HepG2 (cell line): ENCODE measurements at regions not wholly inside any gene's neighbourhood (a gene's known extent, or its start where the extent isn't known, plus 50 kb on each side); places are given as distances from the start of the nearest gene placed in this dataset.

Source experiments
- ATAC-seq: fragments of 200-7000 bp; cut with Tn5 transposase; 3 replicates; pipeline ENCODE4 v1.9.1; 2020; ENCODE audit warnings: mild to moderate bottlenecking, moderate library complexity
- BruUV-seq: library from RNA; stranded (reverse); fragments of 400-500 nt; replicated peaks from 2 replicates; lab custom pipeline; 2021; lab: Mats Ljungman, UMichigan
- CTCF ChIA-PET: fragments of 300-600 bp; formaldehyde crosslinking; extraction: SDS; loops from one replicate; lab custom pipeline; 2021; ENCODE audit warnings: low total read pairs, inconsistent platforms, low intra/inter-chr PET ratio; lab: Yijun Ruan, JAX
- POLR2A ChIA-PET: fragments of 350-600 bp; sonication (Branson Sonifier 250); formaldehyde crosslinking; loops from one replicate; lab custom pipeline; 2020; ENCODE audit warnings: antibody characterized with exemption, inconsistent platforms; lab: Yijun Ruan, JAX
- DNase-seq: peaks from one replicate; pipeline ENCODE4 v3.0.0-alpha.2; 2015; ENCODE audit warnings: low spot score
- FAIRE-seq: peaks from 3 replicates; lab custom pipeline; 2011; peaks lifted over from hg19 to GRCh38; lab: Jason Lieb, UNC
- H2AFZ ChIP-seq: one replicate; pipeline ENCODE4 v1.6.1; 2011; ENCODE audit warnings: low read length, inconsistent platforms
- H3K27ac ChIP-seq: fragments of 300-600 bp; 3 replicates; pipeline ENCODE4 v1.8.0; 2011; ENCODE audit warnings: mixed run types, mild to moderate bottlenecking, mixed read lengths, low read length, inconsistent platforms; ENCODE audit not compliant: insufficient read depth; ENCODE audit errors: extremely low read length
- H3K27me3 ChIP-seq, 2 experiments: fragments of 200-600 bp in 1 of 2; 2 replicates in 1 of 2; 3 replicates in 1 of 2; pipeline versions ENCODE4 v1.6.0 to v1.8.0; 2011; ENCODE audit warnings: low read length in 2 of 2, mild to moderate bottlenecking in 2 of 2, moderate library complexity in 2 of 2, inconsistent platforms in 1 of 2; ENCODE audit not compliant: insufficient read depth in 2 of 2, control insufficient read depth in 1 of 2
- H3K36me3 ChIP-seq, 2 experiments: fragments of 200-600 bp in 1 of 2; replicated peaks in 1 of 2; 2 replicates in 1 of 2; 3 replicates in 1 of 2; pipeline versions ENCODE4 v1.5.1 to v1.8.0; 2011; ENCODE audit warnings: low read length in 2 of 2, inconsistent platforms in 1 of 2; ENCODE audit not compliant: insufficient read depth in 2 of 2, control insufficient read depth in 1 of 2
- H3K4me1 ChIP-seq: 2 replicates; pipeline ENCODE4 v1.5.1; 2012; ENCODE audit warnings: low read length, inconsistent platforms; ENCODE audit not compliant: insufficient read depth
- H3K4me2 ChIP-seq: 2 replicates; pipeline ENCODE4 v1.6.0; 2011; ENCODE audit warnings: low read depth, low read length, inconsistent platforms
- H3K4me3 ChIP-seq, 3 experiments: fragments of 200-600 bp in 1 of 3; sonication (generic), shearing (Covaris generic) in 1 of 3; replicated peaks in 1 of 3; 2 replicates each; pipeline ENCODE4 v1.5.1; 2011 to 2016; ENCODE audit warnings: low read length in 3 of 3, inconsistent platforms in 2 of 3, low read depth in 2 of 3, mild to moderate bottlenecking in 2 of 3, control low read depth in 1 of 3, mixed read lengths in 1 of 3; ENCODE audit not compliant: insufficient read depth in 1 of 3
- H3K79me2 ChIP-seq: one replicate; pipeline ENCODE4 v1.6.1; 2011; ENCODE audit warnings: low read length, inconsistent platforms; ENCODE audit not compliant: insufficient read depth
- H3K9ac ChIP-seq: 2 replicates; pipeline ENCODE4 v1.6.0; 2011; ENCODE audit warnings: mild to moderate bottlenecking, low read depth, low read length, inconsistent platforms; ENCODE audit not compliant: insufficient read depth
- H3K9me3 ChIP-seq: 2 replicates; pipeline ENCODE4 v1.5.1; 2012; ENCODE audit warnings: mild to moderate bottlenecking, low read length
- H4K20me1 ChIP-seq: 2 replicates; pipeline ENCODE4 v1.6.0; 2011; ENCODE audit warnings: inconsistent platforms, mild to moderate bottlenecking, low read length, moderate library complexity; ENCODE audit not compliant: insufficient read depth
- CREB1 ChIP-seq, 2 experiments: fragments of 450-650 bp in 1 of 2; IDR thresholded peaks; 2 replicates each; pipeline ENCODE4 v1.6.1; 2016 to 2017; ENCODE audit warnings: control low read depth in 1 of 2, mild to moderate bottlenecking in 1 of 2, missing compliant biosample characterization in 1 of 2, missing genetic modification characterization in 1 of 2
- GTF3A ChIP-seq: sonication (generic); formaldehyde crosslinking; conservative IDR thresholded peaks from 2 replicates; pipeline ENCODE4 v1.4.0; 2020; ENCODE audit warnings: mild to moderate bottlenecking, missing genetic modification reagents
- HNRNPLL ChIP-seq: fragments of 200-400 bp; formaldehyde crosslinking; IDR thresholded peaks from 2 replicates; pipeline ENCODE4 v1.6.1; 2017; ENCODE audit warnings: mild to moderate bottlenecking, low read depth, low read length; ENCODE audit not compliant: poor library complexity, severe bottlenecking
- HOXA9 ChIP-seq: sonication (generic); formaldehyde crosslinking; IDR thresholded peaks from 2 replicates; pipeline ENCODE4 v1.8.1; 2022; ENCODE audit warnings: missing genetic modification reagents, mild to moderate bottlenecking, moderate library complexity, borderline replicate concordance
- KDM5A ChIP-seq: fragments of 200-600 bp; sonication (generic); IDR thresholded peaks from 2 replicates; pipeline ENCODE4 v1.7.0; 2018; ENCODE audit warnings: antibody characterized with exemption, mild to moderate bottlenecking, low read length, borderline replicate concordance
- SP1 ChIP-seq, 2 experiments: fragments of 450-650 bp in 1 of 2; sonication (generic) in 1 of 2; formaldehyde crosslinking in 1 of 2; IDR thresholded peaks; 2 replicates each; pipeline versions ENCODE4 v1.4.0 to v1.6.1; 2016 to 2020; ENCODE audit warnings: missing genetic modification reagents in 1 of 2
- ZC3H13 ChIP-seq: sonication (generic); formaldehyde crosslinking; IDR thresholded peaks from 2 replicates; pipeline ENCODE4 v1.8.1; 2023; ENCODE audit warnings: mild to moderate bottlenecking, missing genetic modification reagents, moderate library complexity
- ZFP36L2 ChIP-seq: sonication (generic); formaldehyde crosslinking; IDR thresholded peaks from 2 replicates; pipeline ENCODE4 v1.4.0; 2020; ENCODE audit warnings: missing genetic modification reagents
- ZNF234 ChIP-seq: sonication (generic); formaldehyde crosslinking; conservative IDR thresholded peaks from 2 replicates; pipeline ENCODE4 v1.5.1; 2020; ENCODE audit warnings: mild to moderate bottlenecking, missing genetic modification reagents
- ZNF382 ChIP-seq: sonication (generic); formaldehyde crosslinking; IDR thresholded peaks from 2 replicates; pipeline ENCODE4 v1.5.0; 2020; ENCODE audit warnings: missing genetic modification reagents, mild to moderate bottlenecking, borderline replicate concordance
- ZNF607 ChIP-seq: sonication (generic); formaldehyde crosslinking; IDR thresholded peaks from 2 replicates; pipeline ENCODE4 v1.5.1; 2020; ENCODE audit warnings: missing genetic modification reagents, mild to moderate bottlenecking, borderline replicate concordance
- WGBS: methylation state at CpG from one replicate; pipeline ENCODE4 v1.1.6; 2017; ENCODE audit warnings: low lambda C conversion rate; 5-methylcytosine and 5-hydroxymethylcytosine counted together
- in situ Hi-C: cut with HindIII; loops from 2 replicates; pipeline ENCODE4 v1.10.0; 2017; ENCODE audit warnings: low pct_unique_long_range_greater_than_20kb; ENCODE audit not compliant: extremely low pct_ligation_motif_present
- intact Hi-C: fragments of 100-400 bp; cut with micrococcal nuclease; formaldehyde crosslinking; loops from one replicate; pipeline ENCODE4 v1.10.0; 2022; ENCODE audit not compliant: unreplicated experiment
- TF ChIP-seq, protein P1 (sequence below): sonication (generic); formaldehyde crosslinking; IDR thresholded peaks from 2 replicates; pipeline ENCODE4 v1.5.1; 2020; ENCODE audit warnings: missing genetic modification reagents, mild to moderate bottlenecking, borderline replicate concordance
- TF ChIP-seq, protein P2 (sequence below): sonication (generic); formaldehyde crosslinking; IDR thresholded peaks from 2 replicates; pipeline ENCODE4 v1.4.0; 2020; ENCODE audit warnings: missing genetic modification reagents

DNA sequence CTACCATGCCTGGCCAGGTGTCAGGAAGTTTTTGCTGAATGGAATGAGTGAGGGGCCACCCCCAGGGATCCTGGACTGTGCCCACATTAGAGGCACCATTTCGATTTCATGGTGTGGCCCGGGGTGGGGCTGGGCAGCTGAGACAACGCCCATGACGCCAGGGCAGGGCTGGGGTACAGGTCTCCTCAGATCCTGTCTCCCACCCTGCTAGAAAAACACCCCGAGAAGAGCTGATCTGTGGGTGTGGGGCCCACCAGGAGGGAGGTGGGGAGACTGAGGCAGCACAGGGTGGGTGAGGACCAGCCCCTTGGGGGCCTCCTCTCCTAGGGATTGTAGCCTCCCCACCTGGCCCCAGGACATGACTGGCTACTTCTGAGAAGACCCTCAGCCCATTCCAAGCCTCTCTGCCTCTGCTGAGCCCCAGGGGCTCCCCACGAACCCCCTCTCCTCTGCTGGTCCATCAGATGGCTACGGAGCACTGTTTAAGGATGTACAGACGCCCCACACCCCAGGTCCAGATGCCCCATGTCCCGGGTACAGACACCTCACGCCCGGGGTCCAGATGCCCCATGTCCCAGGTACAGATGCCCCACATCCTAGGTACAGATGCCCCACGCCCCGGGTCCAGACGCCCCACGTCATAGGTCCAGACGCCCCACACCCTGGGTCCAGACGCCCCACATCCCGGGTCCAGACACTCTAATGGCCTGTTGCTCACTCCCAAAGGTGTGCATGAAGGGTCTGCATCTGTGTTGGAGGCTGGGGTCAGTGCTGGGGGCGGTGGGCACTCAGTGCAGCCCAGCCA lies 99.4 kb downstream of the MICALL2 start:
- Histone ChIP-seq H3K79me2 (no peaks in the 10 kb centered on the region), H3K4me2 (no peak overlapping the region), H4K20me1 (no peaks in the 10 kb centered on the region), H2AFZ (no peak overlapping the region), H3K27ac (no peak overlapping the region), H3K9me3 (no peaks in the 10 kb centered on the region), H3K4me1 (no peaks in the 10 kb centered on the region), H3K36me3 (no peaks in the 10 kb centered on the region), H3K9ac (no peak overlapping the region), H3K27me3 (peaks cover 6 to 24% of the 10 kb centered on the region in 2 experiments; a peak in 4 of 5 replicates), H3K4me3 (no peak overlapping the region)
- intact Hi-C loops, result no loop called here
- TF ChIP-seq SP1 (IDR thresholded peaks at IDR 0.05) (no peak), SP1 (CRISPR knock-in tag; IDR thresholded peaks at IDR 0.05) (no peak), ZNF607 (CRISPR knock-in tag) (no peak), HNRNPLL (no peak), KDM5A (no peak), ZFP36L2 (CRISPR knock-in tag) (no peak), CREB1 (IDR thresholded peaks at IDR 0.05) (no peak), CREB1 (CRISPR knock-in tag; IDR thresholded peaks at IDR 0.05) (no peak), GTF3A (CRISPR knock-in tag) (no peak), ZNF382 (no peak), ZNF234 (CRISPR knock-in tag) (no peak), HOXA9 (CRISPR knock-in tag) (no peak), ZC3H13 (CRISPR knock-in tag) (no peak)
- TF ChIP-seq, protein P1, sequence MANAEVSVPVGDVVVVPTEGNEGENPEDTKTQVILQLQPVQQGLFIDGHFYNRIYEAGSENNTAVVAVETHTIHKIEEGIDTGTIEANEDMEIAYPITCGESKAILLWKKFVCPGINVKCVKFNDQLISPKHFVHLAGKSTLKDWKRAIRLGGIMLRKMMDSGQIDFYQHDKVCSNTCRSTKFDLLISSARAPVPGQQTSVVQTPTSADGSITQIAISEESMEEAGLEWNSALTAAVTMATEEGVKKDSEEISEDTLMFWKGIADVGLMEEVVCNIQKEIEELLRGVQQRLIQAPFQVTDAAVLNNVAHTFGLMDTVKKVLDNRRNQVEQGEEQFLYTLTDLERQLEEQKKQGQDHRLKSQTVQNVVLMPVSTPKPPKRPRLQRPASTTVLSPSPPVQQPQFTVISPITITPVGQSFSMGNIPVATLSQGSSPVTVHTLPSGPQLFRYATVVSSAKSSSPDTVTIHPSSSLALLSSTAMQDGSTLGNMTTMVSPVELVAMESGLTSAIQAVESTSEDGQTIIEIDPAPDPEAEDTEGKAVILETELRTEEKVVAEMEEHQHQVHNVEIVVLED (CRISPR knock-in tag), result no peak
- TF ChIP-seq, protein P2, sequence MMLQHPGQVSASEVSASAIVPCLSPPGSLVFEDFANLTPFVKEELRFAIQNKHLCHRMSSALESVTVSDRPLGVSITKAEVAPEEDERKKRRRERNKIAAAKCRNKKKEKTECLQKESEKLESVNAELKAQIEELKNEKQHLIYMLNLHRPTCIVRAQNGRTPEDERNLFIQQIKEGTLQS (CRISPR knock-in tag), result no peak
- BruUV-seq, result no TSS peak
- WGBS, result 30% methylated on average over 8 of the region's 19 CpGs
- no peak for ATAC-seq
- POLR2A ChIA-PET, result no interaction called here
- CTCF ChIA-PET, result no interaction called here
- FAIRE-seq, result no peak
- in situ Hi-C loops, result no loop called here
- DNase-seq, result no peak
